Neural progenitor cell (in vitro differentiated cells): ENCODE measurements at regions not wholly inside any gene's neighbourhood (a gene's known extent, or its start where the extent isn't known, plus 50 kb on each side); places are given as distances from the start of the nearest gene placed in this dataset.

Experiments
- EZH2 ChIP-seq: fragments of 200-600 bp; sonication (generic); IDR thresholded peaks from 2 replicates; pipeline ENCODE4 v1.6.1; 2017; ENCODE audit warnings: antibody characterized with exemption, mild to moderate bottlenecking, moderate library complexity
- EZH2phosphoT487 ChIP-seq: fragments of 200-600 bp; sonication (generic); IDR thresholded peaks from 2 replicates; pipeline ENCODE4 v1.6.1; 2017; ENCODE audit warnings: antibody characterized with exemption
- TF ChIP-seq, protein P1 (sequence below): fragments of 200-600 bp; sonication (generic); IDR thresholded peaks from 2 replicates; pipeline ENCODE4 v1.5.1; 2017; ENCODE audit warnings: antibody characterized with exemption, mild to moderate bottlenecking

DNA sequence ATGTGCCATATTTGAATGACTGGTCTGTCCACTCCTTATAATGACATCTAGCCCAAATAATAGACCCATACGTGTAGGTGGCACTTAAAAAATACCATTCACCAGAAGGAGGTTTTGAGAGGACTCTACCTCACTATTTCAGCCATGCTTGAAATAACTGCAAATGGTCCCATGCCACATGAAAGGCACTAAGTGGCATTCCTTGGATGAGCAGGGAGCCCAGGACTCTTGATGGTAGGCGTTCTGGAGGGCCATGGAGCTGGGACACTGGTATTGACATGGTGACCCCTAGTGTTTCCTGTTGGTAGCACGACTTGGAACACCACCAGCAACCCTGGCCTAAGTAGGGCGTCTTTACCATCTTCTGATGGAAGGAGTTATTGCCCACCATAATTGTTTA lies 148.7 kb upstream of the ZFHX3 start:
- TF ChIP-seq EZH2, result no peak
- TF ChIP-seq, protein P1, sequence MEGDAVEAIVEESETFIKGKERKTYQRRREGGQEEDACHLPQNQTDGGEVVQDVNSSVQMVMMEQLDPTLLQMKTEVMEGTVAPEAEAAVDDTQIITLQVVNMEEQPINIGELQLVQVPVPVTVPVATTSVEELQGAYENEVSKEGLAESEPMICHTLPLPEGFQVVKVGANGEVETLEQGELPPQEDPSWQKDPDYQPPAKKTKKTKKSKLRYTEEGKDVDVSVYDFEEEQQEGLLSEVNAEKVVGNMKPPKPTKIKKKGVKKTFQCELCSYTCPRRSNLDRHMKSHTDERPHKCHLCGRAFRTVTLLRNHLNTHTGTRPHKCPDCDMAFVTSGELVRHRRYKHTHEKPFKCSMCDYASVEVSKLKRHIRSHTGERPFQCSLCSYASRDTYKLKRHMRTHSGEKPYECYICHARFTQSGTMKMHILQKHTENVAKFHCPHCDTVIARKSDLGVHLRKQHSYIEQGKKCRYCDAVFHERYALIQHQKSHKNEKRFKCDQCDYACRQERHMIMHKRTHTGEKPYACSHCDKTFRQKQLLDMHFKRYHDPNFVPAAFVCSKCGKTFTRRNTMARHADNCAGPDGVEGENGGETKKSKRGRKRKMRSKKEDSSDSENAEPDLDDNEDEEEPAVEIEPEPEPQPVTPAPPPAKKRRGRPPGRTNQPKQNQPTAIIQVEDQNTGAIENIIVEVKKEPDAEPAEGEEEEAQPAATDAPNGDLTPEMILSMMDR, result peak; percentile 75
- TF ChIP-seq EZH2phosphoT487, result no peak
